ENCODE measurements at regions not wholly inside any gene's neighbourhood (a gene's known extent, or its start where the extent isn't known, plus 50 kb on each side); places are given as distances from the start of the nearest gene placed in this dataset.
"Not testable (repeated sequence)": the region's sequence is repeated elsewhere in the genome, so short reads cannot be mapped to it uniquely, and the experiment has no call there.

DNA sequence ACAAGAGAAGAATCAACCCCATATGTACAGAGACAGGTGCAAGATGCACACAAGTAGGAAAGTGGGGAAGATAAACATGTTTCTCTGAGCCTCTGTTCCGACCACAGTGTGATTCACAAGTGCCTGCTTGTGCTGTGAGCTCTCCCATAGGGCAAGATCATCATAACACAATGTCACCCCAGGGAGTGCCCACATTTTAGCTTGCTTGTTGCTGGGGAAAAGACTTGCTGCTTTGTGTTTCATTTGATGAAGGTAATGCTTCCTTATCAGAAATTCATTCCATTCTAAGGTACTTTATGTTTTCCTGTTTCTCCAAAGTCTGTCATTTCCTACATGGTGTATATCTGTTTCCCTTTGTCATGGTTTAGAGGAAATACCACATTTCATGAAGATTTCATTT, 304.5 kb upstream of the DIPK2B start:
- peak; percentile 69 for DNase-seq (ENCODE audit: low read depth)

GRCh38 chrX:45503787-45504362, 303.2 kb upstream of the DIPK2B start:
- DNase-seq (ENCODE audit: low read depth): not testable (repeated sequence)

DNA sequence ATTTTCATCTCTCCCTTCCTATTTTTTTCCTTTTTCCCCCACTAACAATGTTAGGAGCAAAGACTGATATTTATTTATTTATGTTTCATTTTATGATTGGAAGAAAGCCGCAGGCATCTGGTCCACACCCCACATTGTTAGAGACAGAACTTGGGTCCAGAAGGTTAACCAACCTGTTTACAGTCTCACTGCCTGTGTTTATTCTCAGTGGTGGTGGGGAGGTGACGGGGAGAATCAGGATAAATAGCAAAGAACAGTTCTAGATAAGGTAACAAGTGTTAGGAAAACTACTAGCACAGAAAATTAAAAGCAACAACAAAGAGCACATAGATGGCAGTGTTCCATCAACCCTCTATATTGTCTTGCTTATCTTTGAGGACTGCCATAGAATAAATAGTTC, 301.7 kb upstream of the DIPK2B start:
- DNase-seq (ENCODE audit: low read depth): no peak

GRCh38 chrX:45497290-45497689, 296.6 kb upstream of the DIPK2B start:
- DNase-seq (ENCODE audit: low read depth): peak; percentile 37

DNA sequence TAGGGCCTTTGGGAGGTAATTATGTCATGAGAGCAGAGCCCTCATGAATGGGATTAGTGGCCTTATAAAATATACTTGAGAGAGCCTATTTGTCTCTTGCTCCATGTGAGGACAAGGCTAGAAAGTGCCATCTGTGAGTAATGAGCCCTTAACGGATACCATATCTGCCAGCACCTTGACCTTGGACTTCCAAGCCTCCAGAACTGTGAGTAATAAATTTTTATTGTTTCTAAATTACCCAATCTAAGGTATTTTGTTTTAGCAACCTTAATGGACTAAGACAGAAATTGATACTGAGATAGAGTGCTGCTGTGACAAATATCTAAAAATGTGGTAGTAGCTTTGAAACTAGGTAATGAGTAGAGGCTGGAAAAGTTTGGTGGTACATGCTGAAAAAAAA, 285.0 kb upstream of the DIPK2B start:
- peak; percentile 36 for DNase-seq (ENCODE audit: low read depth)

- peak; percentile 97 for DNase-seq (ENCODE audit: low read depth)
Measured at GRCh38 chrX:45479835-45480422, 279.3 kb upstream of the DIPK2B start.

DNA sequence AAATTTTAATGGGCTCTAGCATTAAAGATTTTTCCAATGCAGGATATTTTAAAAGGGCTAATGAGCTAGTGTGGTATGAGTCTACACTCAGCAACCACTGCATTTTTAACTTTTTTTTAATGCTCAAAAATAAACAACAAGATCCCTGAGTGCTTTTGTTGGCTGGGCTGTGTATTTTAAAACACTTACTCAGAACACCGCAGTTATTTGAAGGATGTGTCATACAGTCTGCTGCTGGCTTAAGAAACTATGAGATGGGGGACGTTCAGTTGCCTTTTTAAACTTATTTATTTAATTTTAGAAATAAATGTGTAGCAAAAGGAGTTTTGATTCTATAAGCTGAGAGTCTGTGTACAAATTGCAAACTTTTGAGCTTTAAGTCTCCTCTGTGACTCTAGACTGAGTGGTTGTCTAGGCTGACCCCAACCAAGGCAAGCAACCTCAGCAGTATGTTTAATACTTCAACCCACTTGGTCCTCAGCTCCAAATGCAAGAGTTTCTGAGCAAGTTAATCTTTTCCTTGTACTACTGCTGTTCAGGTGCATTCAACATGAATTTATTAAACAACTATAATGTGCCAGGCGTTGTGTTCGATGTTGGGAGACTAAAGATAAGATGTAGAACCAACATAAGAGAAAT, 278.6 kb upstream of the DIPK2B start:
- peak; percentile 94 for DNase-seq (ENCODE audit: low read depth)

DNA sequence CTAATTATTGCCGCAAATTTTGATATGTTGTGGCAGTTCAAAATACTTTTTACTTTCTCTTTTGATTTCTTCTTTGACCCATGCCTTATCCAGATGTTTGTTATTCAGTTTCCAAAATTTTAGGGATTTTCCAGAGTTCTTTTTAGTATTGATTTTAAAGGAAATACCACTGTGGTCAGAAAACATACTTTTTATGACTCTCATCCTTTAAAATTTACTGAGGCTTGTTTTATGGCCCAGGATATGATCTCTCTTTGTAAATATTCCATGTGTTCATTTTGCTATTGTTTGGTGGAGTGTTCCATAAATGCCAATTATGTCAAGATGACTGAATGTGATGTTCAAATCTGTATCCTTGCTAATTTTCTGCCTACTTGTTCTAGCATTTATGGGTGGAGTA, 272.3 kb upstream of the DIPK2B start:
- no peak for DNase-seq (ENCODE audit: low read depth)

DNA sequence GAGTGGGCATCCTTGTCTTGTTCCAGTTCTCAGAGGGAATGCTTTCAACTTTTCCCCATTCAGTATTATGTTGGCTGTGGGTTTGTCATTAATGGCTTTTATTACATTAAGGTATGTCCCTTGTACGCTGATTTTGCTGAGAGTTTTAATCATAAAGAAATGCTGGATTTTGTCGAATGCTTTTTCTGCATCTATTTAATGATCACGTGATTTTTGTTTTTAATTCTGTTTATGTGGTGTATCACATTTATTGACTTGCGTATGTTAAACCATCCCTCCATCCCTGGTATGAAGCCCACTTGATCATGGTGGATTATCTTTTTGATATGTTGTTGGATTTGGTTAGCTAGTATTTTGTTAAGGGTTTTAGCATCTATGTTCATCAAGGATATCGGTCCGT, 266.9 kb upstream of the DIPK2B start:
- not testable (repeated sequence) for DNase-seq (ENCODE audit: low read depth)

- DNase-seq (ENCODE audit: low read depth): not testable (repeated sequence)
Measured at GRCh38 chrX:45455732-45456131, 255.1 kb upstream of the DIPK2B start.

- no peak for DNase-seq (ENCODE audit: low read depth)
Measured at GRCh38 chrX:45454290-45454689, 253.6 kb upstream of the DIPK2B start.

DNA sequence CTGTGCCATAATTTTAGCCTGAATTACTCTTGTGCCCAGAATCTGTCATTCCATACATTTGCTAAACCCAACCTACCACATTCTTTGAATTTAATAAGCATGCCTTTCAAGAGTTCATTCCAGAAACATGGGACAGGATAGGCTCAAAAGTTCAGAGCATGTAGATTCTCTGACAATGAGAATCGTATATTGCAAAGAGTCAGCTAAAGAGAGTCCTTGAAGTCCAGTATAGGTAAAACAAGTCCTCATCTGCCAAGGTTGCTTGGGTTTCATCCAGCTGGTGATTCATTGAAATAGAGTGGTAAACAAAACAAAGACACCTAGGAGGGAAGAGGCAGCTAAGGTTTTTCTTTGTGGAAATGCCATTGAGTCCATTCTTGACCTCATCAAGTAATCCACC, 249.3 kb upstream of the DIPK2B start:
- DNase-seq (ENCODE audit: low read depth): peak; percentile 61

- no peak for DNase-seq (ENCODE audit: low read depth)
Measured at GRCh38 chrX:45447995-45448394, 247.3 kb upstream of the DIPK2B start.

GRCh38 chrX:45447331-45447730, 246.7 kb upstream of the DIPK2B start:
- peak; percentile 50 for DNase-seq (ENCODE audit: low read depth)

DNA sequence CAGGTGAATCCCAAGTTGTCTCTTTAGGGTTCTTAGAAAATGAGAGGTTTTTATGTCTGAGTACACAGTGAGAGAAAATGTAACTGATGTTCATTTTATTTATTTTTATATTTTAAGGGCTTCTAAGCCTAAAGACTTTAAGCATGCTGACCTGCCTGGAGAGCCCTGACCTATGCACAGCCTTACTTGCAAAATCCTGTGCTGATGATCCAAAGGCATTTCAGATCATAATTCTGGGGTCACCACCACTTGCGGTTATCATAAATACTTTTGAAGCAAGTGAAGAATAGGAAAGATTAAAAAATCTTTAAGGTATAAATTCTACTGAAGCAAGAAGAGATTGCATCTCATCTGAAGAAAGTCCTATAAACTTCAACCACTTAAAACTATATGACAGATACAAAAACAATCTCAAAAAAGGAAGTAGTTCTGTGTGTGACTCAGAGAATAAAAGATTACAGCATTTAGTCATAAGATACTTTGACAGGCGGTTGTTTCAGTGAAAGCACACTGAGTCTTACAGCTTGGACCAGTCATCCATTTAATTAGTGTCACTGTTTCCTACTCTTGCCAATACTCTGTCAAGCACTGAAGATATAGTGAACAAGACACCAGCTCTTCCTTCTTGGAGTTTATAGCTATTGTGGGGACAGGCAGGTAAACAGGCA, 245.2 kb upstream of the DIPK2B start:
- peak; percentile 89 for DNase-seq (ENCODE audit: low read depth)

GRCh38 chrX:45437186-45437585, 236.5 kb upstream of the DIPK2B start:
- DNase-seq (ENCODE audit: low read depth): no peak

GRCh38 chrX:45435481-45435880, 234.8 kb upstream of the DIPK2B start:
- DNase-seq (ENCODE audit: low read depth): no peak

GRCh38 chrX:45434231-45434630, 233.6 kb upstream of the DIPK2B start:
- DNase-seq (ENCODE audit: low read depth): no peak

GRCh38 chrX:45428831-45429230, 228.2 kb upstream of the DIPK2B start:
- DNase-seq (ENCODE audit: low read depth): peak; percentile 51

GRCh38 chrX:45424326-45424725, 223.7 kb upstream of the DIPK2B start:
- DNase-seq (ENCODE audit: low read depth): no peak

DNA sequence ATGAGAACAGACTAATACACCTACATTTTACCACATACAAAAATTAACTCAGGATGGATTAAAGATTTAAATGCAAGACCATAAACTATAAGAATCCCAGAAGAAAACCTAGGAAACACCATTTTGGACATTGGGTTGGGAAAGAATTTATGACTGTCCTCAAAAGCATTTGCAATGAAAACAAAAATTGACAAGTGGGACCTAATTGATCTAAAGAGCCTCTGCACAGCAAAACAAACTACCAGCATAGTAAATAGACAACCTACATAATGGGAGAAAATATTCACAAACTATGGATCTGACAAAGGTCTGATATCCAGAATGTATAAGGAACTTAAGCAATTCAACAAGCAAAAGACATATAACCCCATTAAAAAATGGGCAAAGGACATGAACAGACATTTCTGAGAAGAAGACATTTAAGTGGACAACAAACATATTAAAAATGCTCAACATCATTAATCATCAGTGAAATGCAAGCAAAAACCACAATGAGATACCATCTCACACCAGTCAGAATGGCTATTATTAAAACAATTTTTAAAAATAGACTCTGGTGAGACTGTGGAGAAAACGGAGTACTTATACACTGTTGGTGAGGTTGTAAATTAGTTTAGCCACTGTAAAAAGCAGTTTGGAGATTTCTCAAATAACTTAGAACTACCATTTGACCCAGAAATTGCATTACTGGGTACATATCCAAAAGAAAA, 221.7 kb upstream of the DIPK2B start:
- DNase-seq (ENCODE audit: low read depth): no peak

- DNase-seq (ENCODE audit: low read depth): no peak
Measured at GRCh38 chrX:45421806-45422205, 221.1 kb upstream of the DIPK2B start.

All from renal cortical epithelial cell (primary cell).